Natural killer cell (primary cell): ENCODE measurements at regions not wholly inside any gene's neighbourhood (a gene's known extent, or its start where the extent isn't known, plus 50 kb on each side); places are given as distances from the start of the nearest gene placed in this dataset.

Experiments
- ATAC-seq, 3 donors: fragments of 150-1000 bp in 2 of 3; fragments of 200-7000 bp in 1 of 3; cut with Tn5 transposase; 1 replicate in 1 of 3; 2 replicates in 2 of 3; pipeline ENCODE4 v1.10.0; 2021; ENCODE audit warnings: mild to moderate bottlenecking in 2 of 3, moderate library complexity in 2 of 3
- DNase-seq, 2 donors: peaks; one replicate each; pipeline versions ENCODE4 v3.0.0 to v3.0.0-alpha.2; 2013 to 2021; ENCODE audit warnings: mixed read lengths in 1 of 2
- H3K27ac ChIP-seq: one replicate; pipeline ENCODE4 v1.5.1; 2013; ENCODE audit warnings: mild to moderate bottlenecking, low read length
- H3K27me3 ChIP-seq: one replicate; pipeline ENCODE4 v1.6.1; 2013; ENCODE audit warnings: low read length; ENCODE audit not compliant: control insufficient read depth, insufficient read depth
- H3K36me3 ChIP-seq: one replicate; pipeline ENCODE4 v1.6.1; 2013; ENCODE audit warnings: low read length; ENCODE audit not compliant: control insufficient read depth, insufficient read depth
- H3K4me1 ChIP-seq: one replicate; pipeline ENCODE4 v1.6.1; 2013; ENCODE audit warnings: low read length; ENCODE audit not compliant: control insufficient read depth, insufficient read depth
- H3K4me3 ChIP-seq: one replicate; pipeline ENCODE4 v1.5.1; 2013; ENCODE audit warnings: low read length
- H3K9me3 ChIP-seq: one replicate; pipeline ENCODE4 v1.6.1; 2013; ENCODE audit warnings: low read length; ENCODE audit not compliant: control insufficient read depth, insufficient read depth
- H3K27ac Mint-ChIP-seq, 2 donors: one replicate each; pipeline ENCODE4 v1.8.0; 2022; ENCODE audit warnings: mild to moderate bottlenecking in 2 of 2, mixed read lengths in 2 of 2, moderate library complexity in 1 of 2
- H3K27me3 Mint-ChIP-seq, 2 donors: one replicate each; pipeline ENCODE4 v1.8.0; 2022; ENCODE audit warnings: low read depth in 2 of 2, mixed read lengths in 2 of 2
- H3K36me3 Mint-ChIP-seq: one replicate; pipeline ENCODE4 v1.8.0; 2022; ENCODE audit warnings: mixed read lengths
- H3K4me1 Mint-ChIP-seq, 2 donors: one replicate each; pipeline ENCODE4 v1.8.0; 2022; ENCODE audit warnings: mixed read lengths in 2 of 2
- H3K4me3 Mint-ChIP-seq: one replicate; pipeline ENCODE4 v1.8.0; 2022; ENCODE audit warnings: mild to moderate bottlenecking, moderate library complexity, mixed read lengths
- H3K9me3 Mint-ChIP-seq, 2 donors: one replicate each; pipeline ENCODE4 v1.8.0; 2022; ENCODE audit warnings: mixed read lengths in 2 of 2
- CTCF ChIP-seq: fragments of 200-600 bp; IDR thresholded peaks from one replicate; pipeline ENCODE4 v1.8.0; 2022; ENCODE audit warnings: antibody characterized with exemption
- WGBS: methylation state at CpG from one replicate; pipeline ENCODE4 v1.1.7; 2013; ENCODE audit warnings: missing lambda C conversion rate; ENCODE audit not compliant: insufficient coverage; 5-methylcytosine and 5-hydroxymethylcytosine counted together
- intact Hi-C: fragments of 100-400 bp; cut with micrococcal nuclease; formaldehyde crosslinking; loops from one replicate; pipeline ENCODE4 v1.14.2; 2022

DNA sequence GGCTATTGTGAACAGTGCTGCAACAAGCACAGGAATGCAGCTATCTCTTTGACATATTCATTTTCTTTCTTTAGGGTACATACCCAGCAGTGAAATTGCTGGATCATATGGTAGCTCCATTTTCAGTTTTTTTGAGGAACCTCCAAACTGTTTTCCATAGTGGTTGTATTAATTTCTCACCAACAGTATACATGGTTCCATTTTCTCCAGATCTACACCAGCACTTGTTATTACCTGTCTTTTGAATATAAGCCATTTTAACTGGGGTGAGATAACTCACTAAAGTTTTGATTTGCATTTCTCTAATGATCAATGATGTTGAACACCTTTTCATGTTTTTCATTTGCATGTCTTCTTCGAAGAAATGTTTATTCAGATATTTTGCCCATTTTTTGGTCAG is 241.1 kb upstream of the AGTR2 start:
- peaks cover 14% of the 10 kb centered on the region in 2 donors for H3K9me3 Mint-ChIP-seq
- H3K27me3 Mint-ChIP-seq: no peaks in the 10 kb centered on the region
- no peak overlapping the region for H3K27ac Mint-ChIP-seq
- H3K4me1 Mint-ChIP-seq: no peaks in the 10 kb centered on the region
- no peak overlapping the region for H3K27ac ChIP-seq
- peaks cover 19% of the 10 kb centered on the region for H3K36me3 Mint-ChIP-seq
- DNase-seq (no peak), ATAC-seq (no peak)
- no peaks in the 10 kb centered on the region for H3K9me3 ChIP-seq
- no peaks in the 10 kb centered on the region for H3K27me3 ChIP-seq
- H3K4me1 ChIP-seq: no peaks in the 10 kb centered on the region
- H3K4me3 ChIP-seq: no peak overlapping the region
- no peaks in the 10 kb centered on the region for H3K36me3 ChIP-seq
- intact Hi-C loops: no loop called here
- H3K4me3 Mint-ChIP-seq: no peak overlapping the region
- no peak for TF ChIP-seq CTCF
- WGBS: 80% methylated on average over 1 of the region's 1 CpG

- no peak for DNase-seq
- no peak overlapping the region for H3K27ac ChIP-seq
- WGBS: 100% methylated on average over 3 of the region's 5 CpGs
- H3K9me3 ChIP-seq: no peaks in the 10 kb centered on the region
- TF ChIP-seq CTCF: no peak
- no peak for ATAC-seq
- Mint-ChIP-seq H3K36me3 (no peaks in the 10 kb centered on the region), H3K4me3 (no peak overlapping the region), H3K27ac (no peak overlapping the region), H3K9me3 (peaks cover 6 to 7% of the 10 kb centered on the region in 2 donors), H3K4me1 (peaks cover 0 to 7% of the 10 kb centered on the region in 2 donors), H3K27me3 (no peaks in the 10 kb centered on the region)
- H3K27me3 ChIP-seq: no peaks in the 10 kb centered on the region
- no peak overlapping the region for H3K4me3 ChIP-seq
- H3K36me3 ChIP-seq: no peaks in the 10 kb centered on the region
- H3K4me1 ChIP-seq: no peaks in the 10 kb centered on the region
- intact Hi-C loops: no loop called here
Measured at GRCh38 chrX:115936008-115936407, 234.5 kb upstream of the AGTR2 start.

DNA sequence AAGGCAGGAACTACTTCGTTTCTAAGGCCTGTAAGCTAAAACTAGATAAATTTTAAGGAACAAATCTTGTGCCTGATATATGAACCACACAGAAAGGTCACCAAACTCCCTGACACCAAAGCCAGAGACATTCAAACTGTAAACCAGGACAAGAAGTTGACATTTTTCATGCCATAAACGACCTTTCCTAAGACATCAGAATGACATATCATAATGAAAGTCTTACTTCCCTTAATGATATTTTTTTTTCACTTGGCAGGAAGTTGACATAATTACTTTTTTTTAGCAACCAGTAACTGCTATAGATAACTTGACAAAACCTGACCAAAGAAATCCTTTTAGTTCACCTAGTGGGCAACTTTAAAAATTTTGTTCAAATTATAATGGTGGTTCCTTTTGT is 231.5 kb upstream of the AGTR2 start:
- Histone ChIP-seq H3K9me3 (no peaks in the 10 kb centered on the region), H3K4me3 (no peak overlapping the region), H3K36me3 (no peaks in the 10 kb centered on the region), H3K27me3 (no peaks in the 10 kb centered on the region), H3K4me1 (no peaks in the 10 kb centered on the region), H3K27ac (no peak overlapping the region)
- no peaks in the 10 kb centered on the region for H3K36me3 Mint-ChIP-seq
- no peak for TF ChIP-seq CTCF
- peaks cover 0 to 7% of the 10 kb centered on the region in 2 donors for H3K4me1 Mint-ChIP-seq
- DNase-seq (no peak), ATAC-seq (no peak)
- H3K4me3 Mint-ChIP-seq: no peak overlapping the region
- WGBS: 67% methylated on average over 1 of the region's 2 CpGs
- no peak overlapping the region for H3K27ac Mint-ChIP-seq
- H3K9me3 Mint-ChIP-seq: peaks cover 2 to 7% of the 10 kb centered on the region in 2 donors
- intact Hi-C loops: no loop called here
- H3K27me3 Mint-ChIP-seq: no peaks in the 10 kb centered on the region

- DNase-seq (no peak), ATAC-seq (no peak)
- Histone ChIP-seq H3K36me3 (no peaks in the 10 kb centered on the region), H3K27me3 (no peaks in the 10 kb centered on the region), H3K9me3 (no peaks in the 10 kb centered on the region), H3K4me1 (no peaks in the 10 kb centered on the region), H3K4me3 (no peak overlapping the region), H3K27ac (no peak overlapping the region)
- intact Hi-C loops: no loop called here
- H3K27ac Mint-ChIP-seq: no peak overlapping the region
- H3K9me3 Mint-ChIP-seq: peaks cover 2 to 7% of the 10 kb centered on the region in 2 donors
- H3K27me3 Mint-ChIP-seq: no peaks in the 10 kb centered on the region
- H3K4me3 Mint-ChIP-seq: no peak overlapping the region
- H3K4me1 Mint-ChIP-seq: peaks cover 0 to 7% of the 10 kb centered on the region in 2 donors
- no peak for TF ChIP-seq CTCF
- WGBS: 100% methylated on average over 2 of the region's 2 CpGs
- no peaks in the 10 kb centered on the region for H3K36me3 Mint-ChIP-seq
Measured at GRCh38 chrX:115939636-115940160, 230.8 kb upstream of the AGTR2 start.
